Body of pancreas (tissue), 4 donors: ENCODE measurements at regions not wholly inside any gene's neighbourhood (a gene's known extent, or its start where the extent isn't known, plus 50 kb on each side); places are given as distances from the start of the nearest gene placed in this dataset.

Experiments used
- CTCF ChIP-seq, 7 experiments: fragments of 450-650 bp in 4 of 7; fragments of 200-600 bp in 3 of 7; sonication (generic) in 3 of 7; IDR thresholded peaks; one replicate each; pipeline ENCODE4 v1.5.1; 2016 to 2019; ENCODE audit warnings: antibody characterized with exemption in 7 of 7
- POLR2A ChIP-seq, 3 donors: fragments of 450-650 bp; IDR thresholded peaks; one replicate each; pipeline ENCODE4 v1.6.1; 2016; ENCODE audit warnings: antibody characterized with exemption in 3 of 3, mild to moderate bottlenecking in 2 of 3

- TF ChIP-seq CTCF (IDR thresholded peaks at IDR 0.05): no peak
- TF ChIP-seq POLR2A (IDR thresholded peaks at IDR 0.05): no peak
Measured at GRCh38 chrX:21166272-21166982, 207.8 kb upstream of the CNKSR2 start.
